SU-DHL-6 (cell line): ENCODE measurements at regions not wholly inside any gene's neighbourhood (a gene's known extent, or its start where the extent isn't known, plus 50 kb on each side); places are given as distances from the start of the nearest gene placed in this dataset.

Experiments used
- H2AFZ ChIP-seq: fragments of 200-600 bp; sonication (generic); 2 replicates; pipeline ENCODE4 v1.6.1; 2014; ENCODE audit warnings: low read depth, mild to moderate bottlenecking, moderate library complexity, mixed read lengths, antibody characterized with exemption, low read length; ENCODE audit not compliant: severe bottlenecking
- H3F3A ChIP-seq: fragments of 200-600 bp; shearing (Covaris generic); 2 replicates; pipeline ENCODE4 v1.6.0; 2016; ENCODE audit warnings: antibody characterized with exemption, mild to moderate bottlenecking; ENCODE audit not compliant: insufficient read depth
- H3K27ac ChIP-seq: fragments of 200-600 bp; sonication (generic); 2 replicates; pipeline ENCODE4 v1.5.1; 2016; ENCODE audit warnings: low read depth, mild to moderate bottlenecking, low read length, moderate library complexity, mixed read lengths
- H3K27me3 ChIP-seq: fragments of 200-600 bp; sonication (generic), shearing (Covaris generic); 2 replicates; pipeline ENCODE4 v1.6.0; 2014; ENCODE audit warnings: mild to moderate bottlenecking, low read length
- H3K36me3 ChIP-seq: fragments of 200-600 bp; sonication (generic); 2 replicates; pipeline ENCODE4 v1.6.1; 2014; ENCODE audit warnings: mild to moderate bottlenecking, low read length, mixed read lengths
- H3K4me2 ChIP-seq: fragments of 300-600, 200-600 bp; shearing (Covaris generic), sonication (generic); 2 replicates; pipeline ENCODE4 v1.6.0; 2014; ENCODE audit warnings: low read length, low read depth, mild to moderate bottlenecking; ENCODE audit not compliant: poor library complexity, severe bottlenecking
- H3K4me3 ChIP-seq: fragments of 200-600 bp; sonication (generic); 2 replicates; pipeline ENCODE4 v1.5.1; 2014; ENCODE audit warnings: antibody characterized with exemption, low read length, mild to moderate bottlenecking, mixed read lengths; ENCODE audit not compliant: insufficient read depth, poor library complexity, severe bottlenecking
- H3K79me2 ChIP-seq: fragments of 200-600 bp; sonication (generic); 2 replicates; pipeline ENCODE4 v1.6.1; 2014; ENCODE audit warnings: mild to moderate bottlenecking, low read length, moderate library complexity; ENCODE audit not compliant: insufficient read depth
- H3K9ac ChIP-seq: fragments of 200-600 bp; sonication (generic); 2 replicates; pipeline ENCODE4 v1.7.0; 2014; ENCODE audit warnings: mild to moderate bottlenecking, low read length
- H3K9me2 ChIP-seq: fragments of 200-600 bp; sonication (generic); replicated peaks from 2 replicates; pipeline ENCODE4 v1.6.1; 2014; ENCODE audit warnings: low read length; ENCODE audit not compliant: insufficient read depth
- H3K9me3 ChIP-seq: fragments of 200-600 bp; sonication (generic); 2 replicates; pipeline ENCODE4 v1.6.1; 2014; ENCODE audit warnings: low read length, mixed read lengths; ENCODE audit not compliant: insufficient read depth
- H4K20me1 ChIP-seq: fragments of 200-600 bp; sonication (generic); 2 replicates; pipeline ENCODE4 v1.6.1; 2014; ENCODE audit warnings: low read depth, mild to moderate bottlenecking, antibody characterized with exemption, low read length, moderate library complexity, mixed read lengths
- CTCF ChIP-seq: fragments of 200-600 bp; sonication (generic); IDR thresholded peaks from one replicate; pipeline ENCODE4 v1.5.1; 2017; ENCODE audit warnings: antibody characterized with exemption, mild to moderate bottlenecking, low read length, moderate library complexity; ENCODE audit not compliant: insufficient read depth, poor library complexity, severe bottlenecking
- EZH2phosphoT487 ChIP-seq: fragments of 200-600 bp; sonication (generic), shearing (Covaris generic); conservative IDR thresholded peaks from 2 replicates; pipeline ENCODE4 v1.6.1; 2018; ENCODE audit warnings: mild to moderate bottlenecking, antibody characterized with exemption, low read length, moderate library complexity, mixed read lengths

- no peak overlapping the region for H3K9ac ChIP-seq
- no peaks in the 10 kb centered on the region for H3K9me3 ChIP-seq
- H3K27ac ChIP-seq = no peak overlapping the region
- no peak overlapping the region for H3K4me3 ChIP-seq
- no peak overlapping the region for H3K4me2 ChIP-seq
- H3F3A ChIP-seq = no peaks in the 10 kb centered on the region
- H3K79me2 ChIP-seq = no peaks in the 10 kb centered on the region
- H2AFZ ChIP-seq = no peak overlapping the region
- no peak for TF ChIP-seq EZH2phosphoT487
- TF ChIP-seq CTCF = no peak
- no peaks in the 10 kb centered on the region for H3K9me2 ChIP-seq
- no peaks in the 10 kb centered on the region for H3K27me3 ChIP-seq
- H4K20me1 ChIP-seq = no peaks in the 10 kb centered on the region
- H3K36me3 ChIP-seq = no peaks in the 10 kb centered on the region
Observed at GRCh38 chr5:97636766-97637165, 453.7 kb upstream of the RIOK2 start.

GRCh38 chr5:97641081-97641480, 458.0 kb upstream of the RIOK2 start:
- Histone ChIP-seq H3K4me2 (no peak overlapping the region), H3K9ac (no peak overlapping the region)

GRCh38 chr5:97644206-97644605, 461.2 kb upstream of the RIOK2 start:
- no peaks in the 10 kb centered on the region for H3K9me2 ChIP-seq
- H3F3A ChIP-seq = no peaks in the 10 kb centered on the region
- no peaks in the 10 kb centered on the region for H3K36me3 ChIP-seq
- H3K79me2 ChIP-seq = no peaks in the 10 kb centered on the region
- no peak overlapping the region for H2AFZ ChIP-seq
- no peaks in the 10 kb centered on the region for H3K9me3 ChIP-seq
- H4K20me1 ChIP-seq = no peaks in the 10 kb centered on the region
- no peak overlapping the region for H3K27ac ChIP-seq
- H3K27me3 ChIP-seq = no peaks in the 10 kb centered on the region
- no peak overlapping the region for H3K4me3 ChIP-seq
- H3K9ac ChIP-seq = no peak overlapping the region
- no peak overlapping the region for H3K4me2 ChIP-seq
- TF ChIP-seq EZH2phosphoT487 (no peak), CTCF (no peak)

More at GRCh38 chr5:97641081-97641480, 458.0 kb upstream of the RIOK2 start:
- Histone ChIP-seq H3K79me2 (no peaks in the 10 kb centered on the region), H4K20me1 (no peaks in the 10 kb centered on the region), H3K27me3 (no peaks in the 10 kb centered on the region), H3K9me3 (no peaks in the 10 kb centered on the region), H3K36me3 (no peaks in the 10 kb centered on the region), H3K9me2 (no peaks in the 10 kb centered on the region), H3F3A (no peaks in the 10 kb centered on the region), H2AFZ (no peak overlapping the region), H3K4me3 (no peak overlapping the region), H3K27ac (no peak overlapping the region)
- TF ChIP-seq EZH2phosphoT487 = no peak
- no peak for TF ChIP-seq CTCF

- Histone ChIP-seq H4K20me1 (no peaks in the 10 kb centered on the region), H3K4me2 (no peak overlapping the region), H3K27ac (no peak overlapping the region), H3F3A (no peaks in the 10 kb centered on the region), H3K9me2 (no peaks in the 10 kb centered on the region), H3K4me3 (no peak overlapping the region), H2AFZ (no peak overlapping the region), H3K79me2 (no peaks in the 10 kb centered on the region), H3K9me3 (no peaks in the 10 kb centered on the region), H3K27me3 (no peaks in the 10 kb centered on the region), H3K9ac (no peak overlapping the region), H3K36me3 (no peaks in the 10 kb centered on the region)
- TF ChIP-seq CTCF (no peak), EZH2phosphoT487 (no peak)
Observed at GRCh38 chr5:97644896-97645295, 461.8 kb upstream of the RIOK2 start.
